ENCODE measurements at regions not wholly inside any gene's neighbourhood (a gene's known extent, or its start where the extent isn't known, plus 50 kb on each side); places are given as distances from the start of the nearest gene placed in this dataset.
"Not testable (repeated sequence)": the region's sequence is repeated elsewhere in the genome, so short reads cannot be mapped to it uniquely, and the experiment has no call there.

DNA sequence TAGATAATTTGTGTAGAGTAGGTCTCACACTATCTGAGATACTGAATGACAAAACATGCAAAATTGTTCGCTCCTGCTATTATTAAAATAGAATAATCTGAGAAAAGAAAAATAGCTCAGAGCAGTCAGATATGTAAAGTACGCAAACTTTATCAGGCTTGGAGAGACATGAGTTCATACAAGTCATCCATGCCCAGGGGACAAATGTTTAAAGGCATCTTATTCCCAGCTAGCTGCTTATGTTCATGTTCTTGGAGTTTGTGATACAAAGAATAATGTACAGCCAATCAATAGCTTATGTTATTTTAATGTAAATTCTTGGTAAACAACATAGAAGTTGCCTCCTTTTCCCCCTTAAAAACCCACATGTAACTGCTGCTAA is 69.4 kb upstream of the USP25 start:
- TF ChIP-seq, protein P1, sequence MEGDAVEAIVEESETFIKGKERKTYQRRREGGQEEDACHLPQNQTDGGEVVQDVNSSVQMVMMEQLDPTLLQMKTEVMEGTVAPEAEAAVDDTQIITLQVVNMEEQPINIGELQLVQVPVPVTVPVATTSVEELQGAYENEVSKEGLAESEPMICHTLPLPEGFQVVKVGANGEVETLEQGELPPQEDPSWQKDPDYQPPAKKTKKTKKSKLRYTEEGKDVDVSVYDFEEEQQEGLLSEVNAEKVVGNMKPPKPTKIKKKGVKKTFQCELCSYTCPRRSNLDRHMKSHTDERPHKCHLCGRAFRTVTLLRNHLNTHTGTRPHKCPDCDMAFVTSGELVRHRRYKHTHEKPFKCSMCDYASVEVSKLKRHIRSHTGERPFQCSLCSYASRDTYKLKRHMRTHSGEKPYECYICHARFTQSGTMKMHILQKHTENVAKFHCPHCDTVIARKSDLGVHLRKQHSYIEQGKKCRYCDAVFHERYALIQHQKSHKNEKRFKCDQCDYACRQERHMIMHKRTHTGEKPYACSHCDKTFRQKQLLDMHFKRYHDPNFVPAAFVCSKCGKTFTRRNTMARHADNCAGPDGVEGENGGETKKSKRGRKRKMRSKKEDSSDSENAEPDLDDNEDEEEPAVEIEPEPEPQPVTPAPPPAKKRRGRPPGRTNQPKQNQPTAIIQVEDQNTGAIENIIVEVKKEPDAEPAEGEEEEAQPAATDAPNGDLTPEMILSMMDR (IDR thresholded peaks at IDR 0.05) = no peak
- H3K9ac ChIP-seq (ENCODE audit: low read depth in 2 of 2, low read length in 2 of 2) = peak overlapping the region in 1 of 2 donors; percentile 16
- no peaks in the 10 kb centered on the region for H3K4me1 ChIP-seq
- H3K36me3 ChIP-seq = no peaks in the 10 kb centered on the region
- H3K9me3 ChIP-seq = no peaks in the 10 kb centered on the region
- H3K27ac ChIP-seq = peak overlapping the region; percentile 42
- no peak for DNase-seq
- H3K27me3 ChIP-seq = no peaks in the 10 kb centered on the region
- intact Hi-C loops (cut with DNase I) = no loop called here
- H3K4me3 ChIP-seq = no peak overlapping the region

DNA sequence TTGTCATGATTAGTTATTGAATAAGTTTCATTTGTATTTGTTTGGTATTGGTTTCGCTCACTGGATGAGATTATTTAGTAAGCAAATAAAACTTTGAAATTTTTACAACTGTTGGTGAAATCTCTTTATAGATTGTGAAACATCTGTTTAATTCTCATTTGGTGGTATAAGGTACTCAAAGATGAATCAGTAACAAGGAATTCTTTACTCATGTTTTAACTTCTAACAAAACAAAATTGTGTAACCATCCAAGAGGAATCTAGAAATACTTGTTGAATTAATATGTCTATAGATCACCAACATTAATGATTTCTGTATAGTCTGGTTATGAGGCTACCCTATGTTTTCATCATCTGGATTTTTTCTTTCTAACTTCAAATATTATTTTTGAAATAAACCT is 62.8 kb upstream of the USP25 start:
- no peaks in the 10 kb centered on the region for H3K27me3 ChIP-seq
- DNase-seq = no peak
- intact Hi-C loops (cut with DNase I) = no loop called here

DNA sequence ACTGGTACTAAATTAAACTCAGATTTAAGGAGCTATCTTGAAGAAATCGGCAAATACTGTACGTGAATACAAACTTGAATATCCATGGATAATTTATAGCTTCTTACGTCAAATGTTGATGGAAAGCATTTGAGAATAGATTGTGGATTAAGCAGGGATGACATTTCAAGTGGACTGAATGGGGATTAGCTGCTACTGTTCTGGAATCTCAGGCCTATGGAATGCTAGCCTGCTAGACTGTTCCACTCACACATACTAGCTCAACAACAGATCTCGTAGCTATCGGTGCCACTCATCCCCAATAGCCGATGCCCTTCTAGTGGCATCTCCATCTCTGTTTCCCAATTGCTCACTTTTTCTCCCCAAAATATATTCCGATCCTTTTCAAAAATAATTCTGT is 62.0 kb upstream of the USP25 start:
- Histone ChIP-seq H3K36me3 (no peaks in the 10 kb centered on the region), H3K27ac (no peak overlapping the region), H3K27me3 (no peaks in the 10 kb centered on the region), H3K9me3 (no peaks in the 10 kb centered on the region), H3K4me1 (no peaks in the 10 kb centered on the region), H3K4me3 (no peak overlapping the region), H3K9ac (ENCODE audit: low read depth in 2 of 2, low read length in 2 of 2) (no peak overlapping the region)
- intact Hi-C loops (cut with DNase I) = no loop called here
- TF ChIP-seq, protein P1 (IDR thresholded peaks at IDR 0.05) = no peak
- no peak for DNase-seq

More for the DNA sequence above, 62.8 kb upstream of the USP25 start:
- Histone ChIP-seq H3K9me3 (no peaks in the 10 kb centered on the region), H3K4me3 (no peak overlapping the region), H3K27ac (no peak overlapping the region), H3K4me1 (no peaks in the 10 kb centered on the region), H3K36me3 (no peaks in the 10 kb centered on the region), H3K9ac (ENCODE audit: low read depth in 2 of 2, low read length in 2 of 2) (no peak overlapping the region)
- TF ChIP-seq, protein P1 (IDR thresholded peaks at IDR 0.05) = no peak

DNA sequence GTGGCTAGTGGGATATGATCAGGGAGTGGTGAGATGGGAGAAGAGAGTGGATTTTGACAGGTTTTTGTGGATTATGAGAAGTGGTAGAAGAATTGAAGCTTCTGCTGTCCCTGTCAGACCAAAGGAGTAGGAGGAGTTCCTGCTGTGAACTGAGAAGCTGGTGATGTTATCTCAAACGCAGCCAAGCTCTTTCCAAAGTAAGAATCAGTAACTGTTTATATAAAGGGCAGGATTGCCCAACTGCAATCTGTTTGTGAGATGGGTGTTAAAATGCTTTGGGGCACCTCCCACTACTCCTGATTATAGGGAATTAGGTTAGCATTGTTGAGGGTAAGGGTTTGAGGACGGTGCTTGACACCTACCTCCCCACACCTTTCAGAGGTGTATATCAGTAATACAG is 60.5 kb upstream of the USP25 start:
- Histone ChIP-seq H3K4me1 (no peaks in the 10 kb centered on the region), H3K36me3 (no peaks in the 10 kb centered on the region), H3K4me3 (no peak overlapping the region), H3K9me3 (no peaks in the 10 kb centered on the region), H3K27me3 (no peaks in the 10 kb centered on the region), H3K9ac (ENCODE audit: low read depth in 2 of 2, low read length in 2 of 2) (no peak overlapping the region), H3K27ac (no peak overlapping the region)
- no peak for DNase-seq
- TF ChIP-seq, protein P1 (IDR thresholded peaks at IDR 0.05) = no peak
- intact Hi-C loops (cut with DNase I) = no loop called here

DNA sequence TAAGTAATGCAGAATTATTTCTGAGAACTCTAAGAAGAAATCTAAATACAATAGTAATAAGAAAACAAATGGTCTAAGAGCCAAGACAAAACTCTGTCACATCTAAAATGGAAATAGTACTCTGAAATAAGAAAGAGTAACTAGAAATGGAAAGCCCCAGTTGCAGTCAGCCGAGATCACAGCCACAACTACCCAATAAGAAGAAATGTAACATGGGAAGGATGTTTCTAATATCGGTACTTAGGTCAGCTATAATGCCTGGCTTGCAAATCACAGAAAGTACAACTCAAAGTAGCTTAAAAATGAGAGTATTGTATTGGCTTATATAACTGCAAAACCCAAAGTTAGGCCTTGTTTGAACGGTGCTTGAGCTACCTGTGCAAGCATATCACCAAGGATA is 58.6 kb upstream of the USP25 start:
- Histone ChIP-seq H3K27me3 (no peaks in the 10 kb centered on the region), H3K36me3 (no peaks in the 10 kb centered on the region), H3K4me1 (no peaks in the 10 kb centered on the region), H3K9ac (ENCODE audit: low read depth in 2 of 2, low read length in 2 of 2) (no peak overlapping the region), H3K9me3 (no peaks in the 10 kb centered on the region), H3K4me3 (no peak overlapping the region), H3K27ac (no peak overlapping the region)
- intact Hi-C loops (cut with DNase I) = no loop called here
- TF ChIP-seq, protein P1 (IDR thresholded peaks at IDR 0.05) = no peak
- no peak for DNase-seq

DNA sequence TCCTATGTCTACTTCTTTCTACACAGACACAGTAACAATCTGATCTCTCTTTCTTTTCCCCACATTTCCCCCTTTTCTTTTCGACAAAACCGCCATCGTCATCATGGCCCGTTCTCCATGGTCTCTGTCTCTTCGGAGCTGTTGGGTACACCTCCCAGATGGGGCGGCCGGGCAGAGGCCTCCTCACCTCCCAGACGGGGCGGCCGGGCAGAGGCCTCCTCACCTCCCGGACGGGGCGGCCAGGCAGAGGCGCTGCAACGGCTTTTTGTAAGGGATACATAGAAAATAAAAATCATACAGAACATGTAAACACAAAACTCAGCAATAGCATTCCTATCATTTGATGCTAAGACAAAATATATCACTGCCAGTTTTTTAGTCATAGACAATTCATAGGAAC is 57.2 kb upstream of the USP25 start:
- H3K9me3 ChIP-seq; H3K27ac ChIP-seq; H3K9ac ChIP-seq (ENCODE audit: low read depth in 2 of 2, low read length in 2 of 2); DNase-seq; H3K4me3 ChIP-seq; H3K36me3 ChIP-seq; H3K27me3 ChIP-seq; intact Hi-C loops (cut with DNase I); H3K4me1 ChIP-seq: not testable (repeated sequence)

Data from colonic mucosa (tissue), 4 donors.